C1 segment of cervical spinal cord (tissue), 14 donors: ENCODE measurements at regions not wholly inside any gene's neighbourhood (a gene's known extent, or its start where the extent isn't known, plus 50 kb on each side); places are given as distances from the start of the nearest gene placed in this dataset.
"Not testable (repeated sequence)": the region's sequence is repeated elsewhere in the genome, so short reads cannot be mapped to it uniquely, and the experiment has no call there.

Experiments
- DNase-seq, 14 donors: peaks; one replicate each; lab custom pipeline; 2025; lab: John Stamatoyannopoulos, UW

DNA sequence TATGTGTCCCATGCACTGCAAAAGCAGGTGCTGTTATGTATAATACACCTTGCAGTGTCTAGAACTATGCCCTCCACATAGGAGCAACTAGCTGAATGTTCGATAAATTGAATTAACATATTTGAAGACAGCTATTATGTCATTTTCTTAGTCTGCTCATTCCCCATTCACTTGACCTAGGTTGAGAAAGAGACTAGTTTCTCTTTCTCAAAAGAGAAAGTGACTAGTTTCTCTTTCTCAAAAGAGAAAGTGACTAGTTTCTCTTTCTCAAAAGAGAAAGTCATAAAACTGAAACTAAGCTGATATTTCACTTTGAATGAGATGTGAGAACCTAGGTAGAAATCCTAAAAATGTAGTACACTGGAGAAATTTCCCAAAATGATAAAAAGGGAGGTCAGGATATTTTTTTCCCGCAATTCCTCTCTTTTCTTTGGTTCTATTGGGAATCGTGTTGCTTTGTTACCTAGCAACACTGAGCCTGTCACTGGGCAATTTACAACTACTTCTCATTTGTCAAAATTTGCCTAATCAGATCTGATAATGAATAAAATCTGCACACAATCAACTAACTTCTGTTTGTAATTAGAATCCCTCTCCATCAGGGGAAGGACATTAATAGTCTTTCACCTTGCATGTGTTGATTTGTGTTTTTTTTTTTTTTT lies 132.0 kb upstream of the GRIA1 start:
- no peak for DNase-seq

GRCh38 chr5:153360860-153361259 lies 129.6 kb upstream of the GRIA1 start:
- no peak for DNase-seq

- no peak for DNase-seq
Measured at GRCh38 chr5:153361735-153362409, 128.6 kb upstream of the GRIA1 start.

DNA sequence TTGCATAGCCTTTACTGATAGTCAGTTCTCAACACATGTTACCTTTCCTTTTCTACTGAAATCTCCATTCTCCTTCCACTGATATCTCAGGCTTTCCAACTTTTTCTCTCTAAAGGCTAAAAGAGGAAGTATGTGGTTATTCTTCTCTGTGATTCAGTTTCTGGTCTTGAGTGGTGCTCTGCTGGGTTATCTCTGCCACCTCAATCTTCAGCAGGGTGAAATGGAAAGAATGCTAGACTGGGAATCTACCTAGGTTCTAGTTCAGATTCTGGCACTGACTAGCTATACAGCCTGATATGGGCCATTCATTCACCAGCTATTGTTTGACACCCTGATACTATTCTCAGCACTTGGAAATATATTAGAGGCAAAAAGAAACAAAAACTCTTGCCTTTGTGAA lies 124.9 kb upstream of the GRIA1 start:
- no peak for DNase-seq

- DNase-seq: no peak
Measured at GRCh38 chr5:153367466-153367865, 123.0 kb upstream of the GRIA1 start.

DNA sequence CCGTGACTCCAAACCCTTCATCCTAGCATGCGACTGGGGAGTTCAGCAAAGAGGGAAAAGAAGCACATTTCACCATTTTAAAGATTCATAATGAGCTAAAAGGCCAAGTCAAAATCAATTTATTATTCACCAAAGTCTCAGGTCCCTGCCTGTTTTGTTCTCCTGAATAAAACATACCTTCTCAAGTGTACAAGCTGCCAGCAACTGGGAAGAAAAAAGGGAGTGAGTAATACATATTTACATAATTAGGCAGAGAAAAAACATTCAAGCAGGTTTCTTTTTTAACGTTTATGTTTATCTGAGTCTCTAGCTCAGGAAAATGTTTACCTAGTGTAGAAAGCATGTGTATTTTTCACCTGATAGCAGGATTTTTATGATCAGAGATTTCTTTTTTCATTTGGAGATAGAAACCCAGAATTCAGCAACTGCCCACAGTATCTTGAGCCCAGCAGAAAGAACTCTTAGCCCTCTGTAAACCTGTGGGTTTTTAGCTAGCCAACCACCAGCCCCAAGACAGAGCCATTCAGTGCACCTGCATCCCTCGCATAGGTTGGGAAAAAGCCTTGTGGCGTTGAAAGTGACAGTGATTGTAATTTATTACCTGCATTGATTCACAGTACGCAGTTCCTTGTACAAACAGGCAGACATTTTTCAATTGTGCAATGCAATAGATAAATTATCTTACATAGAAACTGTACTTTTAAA lies 117.9 kb upstream of the GRIA1 start:
- DNase-seq: no peak

DNA sequence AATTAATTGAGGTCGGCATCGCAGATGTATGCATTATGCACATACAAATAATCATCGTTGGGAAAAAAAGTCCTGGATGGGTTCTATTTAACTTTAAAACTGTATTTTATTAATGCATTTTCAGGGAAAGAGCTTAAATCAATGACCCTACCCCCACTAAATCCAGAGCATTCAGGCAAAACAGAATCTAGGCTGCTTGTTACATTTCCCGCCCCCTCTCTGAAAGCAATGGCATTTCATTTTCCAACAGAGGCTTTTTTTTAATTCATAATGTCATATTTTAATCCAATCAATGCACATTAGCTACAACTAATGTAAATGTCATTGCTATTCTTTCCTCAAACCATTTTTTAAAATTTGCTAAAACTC lies 117.4 kb upstream of the GRIA1 start:
- DNase-seq: no peak

DNA sequence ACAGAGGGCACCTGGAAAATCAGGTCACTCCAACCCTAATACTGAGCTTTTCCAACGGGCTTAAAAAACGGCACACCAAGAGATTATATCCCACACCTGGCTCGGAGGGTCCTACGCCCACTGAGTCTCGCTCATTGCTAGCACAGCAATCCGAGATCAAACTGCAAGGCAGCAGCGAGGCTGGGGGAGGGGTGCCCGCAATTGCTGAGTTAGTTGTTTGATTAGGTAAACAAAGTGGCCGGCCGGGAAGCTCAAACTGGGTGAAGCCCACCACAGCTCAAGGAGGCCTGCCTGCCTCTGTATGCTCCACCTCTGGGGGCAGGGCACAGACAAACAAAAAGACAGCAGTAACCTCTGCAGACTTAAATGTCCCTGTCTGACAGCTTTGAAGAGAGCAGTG lies 108.8 kb upstream of the GRIA1 start:
- DNase-seq: not testable (repeated sequence)

DNA sequence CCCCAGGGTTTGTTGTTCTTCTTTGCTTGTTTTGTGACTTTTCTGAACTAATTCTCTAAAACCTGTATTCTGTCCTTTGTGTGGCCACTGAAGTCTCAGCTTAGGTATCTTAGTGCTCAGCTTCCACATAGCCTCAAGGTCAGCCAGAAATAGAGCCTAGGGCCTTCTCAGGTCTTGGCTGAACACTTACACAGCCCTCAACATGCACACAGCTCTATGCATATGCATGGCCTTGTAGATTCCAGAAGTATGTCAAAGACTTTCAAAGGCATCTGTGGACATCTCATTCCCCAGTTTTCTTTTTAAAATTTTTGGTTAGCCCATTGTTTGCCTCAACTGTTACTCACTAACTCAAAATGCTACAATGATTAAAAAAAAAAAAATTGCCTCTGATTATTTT lies 99.9 kb upstream of the GRIA1 start:
- DNase-seq: no peak

- no peak for DNase-seq
Measured at GRCh38 chr5:153399595-153399994, 90.9 kb upstream of the GRIA1 start.

GRCh38 chr5:153400931-153401330 lies 89.5 kb upstream of the GRIA1 start:
- DNase-seq: no peak

DNA sequence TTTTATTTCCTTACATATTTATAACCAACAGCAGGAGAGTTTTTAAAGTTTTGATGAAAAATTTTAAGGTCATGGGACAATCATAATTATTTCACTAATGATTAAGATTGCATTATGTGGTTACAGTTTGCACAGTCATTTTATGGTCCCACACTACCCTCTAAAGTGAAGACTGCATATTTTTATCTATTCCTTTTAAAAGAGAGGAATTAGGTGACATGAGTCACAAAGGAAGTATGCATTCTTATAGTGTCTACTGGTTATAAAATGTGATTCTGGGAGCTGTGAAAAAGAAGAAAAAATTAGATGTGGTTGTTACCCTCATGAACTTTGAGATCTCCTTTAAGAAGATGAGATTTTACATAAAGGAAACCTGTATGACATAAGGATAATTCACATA lies 87.9 kb upstream of the GRIA1 start:
- DNase-seq: no peak

DNA sequence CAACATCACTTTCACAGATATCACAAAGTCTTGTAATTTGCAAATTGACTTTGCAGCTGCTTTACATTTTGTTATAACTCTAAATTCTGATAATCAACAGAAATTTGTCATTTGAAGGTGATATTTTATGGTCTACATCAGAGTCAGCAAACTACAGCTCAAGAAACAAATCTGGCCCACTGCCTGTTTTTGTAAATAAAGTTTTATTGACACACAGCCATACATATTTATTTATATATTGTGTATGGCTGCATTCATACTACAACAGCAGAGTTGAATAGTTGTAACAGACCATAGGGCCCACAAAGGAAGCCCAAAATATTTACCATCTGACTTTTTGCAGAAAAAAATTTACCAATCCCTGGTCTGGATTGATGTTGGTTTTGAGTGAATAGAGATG lies 87.0 kb upstream of the GRIA1 start:
- no peak for DNase-seq

GRCh38 chr5:153404747-153405146 lies 85.7 kb upstream of the GRIA1 start:
- no peak for DNase-seq

DNA sequence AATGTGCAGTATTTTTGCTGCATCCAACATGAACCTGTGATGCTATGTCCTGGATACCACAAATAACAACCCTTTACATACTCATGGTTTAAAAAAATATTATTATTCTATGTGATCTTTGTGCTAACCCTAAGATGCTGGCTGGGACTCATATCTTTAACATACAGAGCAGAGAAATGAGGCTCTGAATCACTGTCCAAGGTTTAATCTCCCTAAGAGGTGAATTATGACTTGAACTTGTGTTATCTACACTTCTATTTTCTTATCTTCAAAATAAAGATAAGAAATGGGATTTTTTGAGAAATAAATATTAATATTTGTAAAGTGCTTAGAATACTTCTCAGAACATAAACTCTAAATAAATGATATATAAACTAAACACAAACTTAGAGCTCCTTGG lies 68.8 kb upstream of the GRIA1 start:
- DNase-seq: no peak

- no peak for DNase-seq
Measured at GRCh38 chr5:153425914-153426313, 64.6 kb upstream of the GRIA1 start.

DNA sequence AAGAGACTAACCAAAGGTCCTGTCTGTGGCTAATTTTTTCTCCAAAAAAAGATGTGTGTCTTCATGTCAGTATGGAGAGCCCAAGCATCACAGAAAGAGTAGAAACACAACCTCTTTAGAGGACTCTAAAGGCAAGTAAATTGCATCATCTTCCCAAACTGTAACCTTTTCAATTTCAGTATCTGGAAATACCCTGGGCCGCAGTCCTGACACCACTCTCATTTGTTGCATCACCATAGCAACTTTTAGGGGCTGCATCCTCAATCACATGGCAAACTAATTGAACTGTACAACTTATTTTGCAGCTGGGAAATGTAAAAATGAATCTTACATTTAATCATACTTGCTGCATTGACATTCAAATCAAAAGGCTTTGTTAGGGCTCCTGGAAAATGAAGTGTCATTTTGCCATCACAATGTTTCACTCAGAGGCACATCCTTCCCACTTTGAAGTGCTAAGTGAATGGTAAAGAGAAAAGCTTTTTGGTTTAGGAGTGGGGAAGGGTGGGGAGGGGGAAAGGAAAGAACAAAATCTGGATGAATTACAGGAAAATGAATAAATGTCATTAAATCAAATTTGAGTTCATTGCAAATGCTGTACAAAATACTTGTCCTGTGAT lies 60.6 kb upstream of the GRIA1 start:
- no peak for DNase-seq

DNA sequence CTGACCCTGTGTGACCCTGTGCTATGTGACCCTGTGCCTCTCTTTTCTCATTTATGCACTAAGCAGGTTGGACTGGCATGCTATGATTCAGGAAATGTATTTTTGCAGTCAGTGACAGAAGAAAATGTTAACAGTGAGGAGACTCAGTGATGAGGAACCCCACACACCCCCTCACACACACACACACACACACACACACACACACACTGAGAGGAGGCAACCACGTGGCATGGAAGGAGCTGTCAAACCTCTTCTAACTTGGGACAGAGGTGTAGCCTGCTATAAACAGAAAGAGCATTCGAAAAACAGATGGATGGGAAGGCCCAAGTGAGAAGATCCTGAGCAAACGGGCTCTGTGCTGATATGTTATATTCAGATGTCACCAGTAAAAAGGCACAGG lies 57.9 kb upstream of the GRIA1 start:
- DNase-seq: no peak

- no peak for DNase-seq
Measured at GRCh38 chr5:153437251-153437650, 53.2 kb upstream of the GRIA1 start.

- DNase-seq: no peak
Measured at GRCh38 chr5:153439130-153439529, 51.3 kb upstream of the GRIA1 start.
